Vagina (tissue), 2 donors: ENCODE measurements at regions not wholly inside any gene's neighbourhood (a gene's known extent, or its start where the extent isn't known, plus 50 kb on each side); places are given as distances from the start of the nearest gene placed in this dataset.

Source experiments
- DNase-seq, 2 donors: peaks; one replicate each; pipeline ENCODE4 v3.0.0-alpha.2; 2017; ENCODE audit errors: extremely low spot score in 2 of 2
- H3K27ac ChIP-seq: fragments of 200-600 bp; sonication (generic); one replicate; pipeline ENCODE4 v1.5.1; 2019
- H3K27me3 ChIP-seq: fragments of 200-600 bp; sonication (generic); one replicate; pipeline ENCODE4 v1.5.1; 2019
- H3K36me3 ChIP-seq, 2 donors: fragments of 200-600 bp; sonication (generic); one replicate each; pipeline ENCODE4 v1.5.1; 2017 to 2019
- H3K4me1 ChIP-seq: fragments of 200-600 bp; sonication (generic); one replicate; pipeline ENCODE4 v1.5.1; 2019
- H3K4me3 ChIP-seq, 2 donors: fragments of 200-600 bp; sonication (generic); 1 replicate in 1 of 2; 2 replicates in 1 of 2; pipeline ENCODE4 v1.5.1; 2016 to 2019
- H3K9me3 ChIP-seq: fragments of 200-600 bp; sonication (generic); one replicate; pipeline ENCODE4 v1.5.1; 2019
- CTCF ChIP-seq, 3 experiments: fragments of 450-650 bp in 2 of 3; fragments of 200-600 bp in 1 of 3; sonication (generic) in 1 of 3; IDR thresholded peaks; one replicate each; pipeline ENCODE4 v1.5.1; 2017 to 2019; ENCODE audit warnings: antibody characterized with exemption in 3 of 3, mild to moderate bottlenecking in 2 of 3, moderate library complexity in 2 of 3
- POLR2A ChIP-seq, 2 donors: fragments of 450-650 bp; IDR thresholded peaks; one replicate each; pipeline ENCODE4 v1.6.1; 2017; ENCODE audit warnings: antibody characterized with exemption in 2 of 2, mild to moderate bottlenecking in 2 of 2, moderate library complexity in 2 of 2
- POLR2AphosphoS5 ChIP-seq, 2 donors: sonication (generic); formaldehyde crosslinking; IDR thresholded peaks; one replicate each; pipeline ENCODE4 v1.9.0; 2017; ENCODE audit warnings: antibody characterized with exemption in 2 of 2, mild to moderate bottlenecking in 2 of 2, low read depth in 1 of 2; ENCODE audit not compliant: insufficient read depth in 1 of 2
- intact Hi-C: fragments of 100-400 bp; cut with DNase I; formaldehyde crosslinking; loops from one replicate; pipeline ENCODE4 v1.15.1; 2023

GRCh38 chr1:181142096-181142958 lies 53.8 kb downstream of the IER5 start:
- Histone ChIP-seq H3K4me3 (peak overlapping the region; percentile 23 to 27), H3K36me3 (no peaks in the 10 kb centered on the region), H3K4me1 (peaks cover 34% of the 10 kb centered on the region), H3K27ac (peak overlapping the region; percentile 78), H3K9me3 (no peaks in the 10 kb centered on the region), H3K27me3 (no peaks in the 10 kb centered on the region)
- intact Hi-C loops, result loop anchor here (2.0 to 10.0 kb wide), 3 partner anchors 54 to 258 kb away; partner anchors contain the start of gene IER5
- no peak for DNase-seq
- TF ChIP-seq POLR2A (IDR thresholded peaks at IDR 0.05), result no peak
- TF ChIP-seq CTCF (IDR thresholded peaks at IDR 0.05), result peak; percentile 94 to 98 (median 94)
- peak; percentile 20 to 79 for TF ChIP-seq POLR2AphosphoS5 (IDR thresholded peaks at IDR 0.05; ENCODE audit: insufficient read depth in 1 of 2, low read depth in 1 of 2)

- Histone ChIP-seq H3K36me3 (no peaks in the 10 kb centered on the region), H3K4me3 (no peak overlapping the region), H3K27ac (peak overlapping the region; percentile 78), H3K27me3 (no peaks in the 10 kb centered on the region), H3K9me3 (no peaks in the 10 kb centered on the region), H3K4me1 (peaks cover 34% of the 10 kb centered on the region)
- DNase-seq, result no peak
- intact Hi-C loops, result loop anchor here (2.0 to 10.0 kb wide), 3 partner anchors 54 to 258 kb away; partner anchors contain the start of gene IER5
- TF ChIP-seq CTCF (IDR thresholded peaks at IDR 0.05), result no peak
- TF ChIP-seq POLR2A (IDR thresholded peaks at IDR 0.05), result no peak
- peak in 1 of 2 donors; percentile 11 for TF ChIP-seq POLR2AphosphoS5 (IDR thresholded peaks at IDR 0.05; ENCODE audit: insufficient read depth in 1 of 2, low read depth in 1 of 2)
These were observed 54.8 kb downstream of the IER5 start for GRCh38 chr1:181143102-181143859.

- Histone ChIP-seq H3K27me3 (no peaks in the 10 kb centered on the region), H3K36me3 (no peaks in the 10 kb centered on the region), H3K4me1 (peaks cover 33% of the 10 kb centered on the region), H3K27ac (peak overlapping the region; percentile 78), H3K4me3 (no peak overlapping the region), H3K9me3 (no peaks in the 10 kb centered on the region)
- intact Hi-C loops, result loop anchor here (5.0 to 10.0 kb wide), 2 partner anchors 107 to 259 kb away; no protein-coding TSS in a partner anchor
- no peak for TF ChIP-seq CTCF (IDR thresholded peaks at IDR 0.05)
- TF ChIP-seq POLR2A (IDR thresholded peaks at IDR 0.05), result no peak
- TF ChIP-seq POLR2AphosphoS5 (IDR thresholded peaks at IDR 0.05; ENCODE audit: insufficient read depth in 1 of 2, low read depth in 1 of 2), result no peak
- DNase-seq, result no peak
These were observed 55.7 kb downstream of the IER5 start for GRCh38 chr1:181144238-181144637.

GRCh38 chr1:181148636-181149035 lies 60.1 kb downstream of the IER5 start:
- Histone ChIP-seq H3K36me3 (no peaks in the 10 kb centered on the region), H3K4me3 (no peak overlapping the region), H3K27ac (no peak overlapping the region), H3K27me3 (no peaks in the 10 kb centered on the region), H3K9me3 (no peaks in the 10 kb centered on the region), H3K4me1 (peaks cover 31% of the 10 kb centered on the region)
- intact Hi-C loops, result loop anchor here (10.0 kb wide), 1 partner anchor 264 kb away; no protein-coding TSS in a partner anchor
- DNase-seq, result no peak
- TF ChIP-seq POLR2A (IDR thresholded peaks at IDR 0.05) (no peak), POLR2AphosphoS5 (IDR thresholded peaks at IDR 0.05; ENCODE audit: insufficient read depth in 1 of 2, low read depth in 1 of 2) (no peak), CTCF (IDR thresholded peaks at IDR 0.05) (no peak)
